RPMI8226 (cell line): ENCODE measurements at regions not wholly inside any gene's neighbourhood (a gene's known extent, or its start where the extent isn't known, plus 50 kb on each side); places are given as distances from the start of the nearest gene placed in this dataset.

Experiments used
- DNase-seq: peaks from one replicate; pipeline ENCODE4 v3.0.0-alpha.2; 2015

DNA sequence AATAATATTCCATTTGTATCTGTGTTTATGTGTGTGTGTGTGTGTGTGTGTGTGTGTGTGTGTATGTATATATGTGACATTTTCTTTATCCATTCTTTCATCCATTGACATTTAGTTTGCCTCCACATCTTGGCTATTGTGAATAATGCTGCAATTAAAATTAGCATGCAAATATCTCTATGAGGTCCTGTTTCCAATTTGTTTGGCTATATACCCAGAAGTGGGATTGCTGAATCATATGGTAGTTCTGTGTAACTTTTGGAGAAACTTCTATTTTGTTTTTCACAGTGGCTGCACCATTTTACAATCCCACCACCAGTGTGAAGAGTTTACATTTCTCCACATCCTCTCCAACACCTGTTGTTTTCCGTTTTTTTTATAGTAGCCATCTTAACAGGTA, 53.1 kb downstream of the CH25H start:
- DNase-seq: no peak

DNA sequence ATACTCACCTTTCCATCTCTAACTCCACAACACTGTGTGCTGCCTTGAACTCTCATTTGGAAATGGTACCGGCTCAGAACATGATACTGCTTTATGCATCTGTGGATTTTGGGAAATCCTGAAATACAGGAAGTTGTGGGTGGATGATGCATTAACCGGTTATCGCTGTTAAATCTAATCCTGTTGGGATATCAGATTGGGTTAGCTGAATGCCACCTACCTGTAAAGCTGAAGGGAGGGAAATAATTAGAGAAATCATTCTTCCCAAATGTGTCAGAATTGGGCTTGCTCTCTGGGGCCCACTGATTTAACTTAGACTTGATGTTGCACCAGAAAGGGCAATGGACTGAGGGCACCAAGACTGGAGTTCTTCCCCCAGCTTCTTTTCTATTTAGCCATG, 54.0 kb downstream of the CH25H start:
- DNase-seq: no peak

DNA sequence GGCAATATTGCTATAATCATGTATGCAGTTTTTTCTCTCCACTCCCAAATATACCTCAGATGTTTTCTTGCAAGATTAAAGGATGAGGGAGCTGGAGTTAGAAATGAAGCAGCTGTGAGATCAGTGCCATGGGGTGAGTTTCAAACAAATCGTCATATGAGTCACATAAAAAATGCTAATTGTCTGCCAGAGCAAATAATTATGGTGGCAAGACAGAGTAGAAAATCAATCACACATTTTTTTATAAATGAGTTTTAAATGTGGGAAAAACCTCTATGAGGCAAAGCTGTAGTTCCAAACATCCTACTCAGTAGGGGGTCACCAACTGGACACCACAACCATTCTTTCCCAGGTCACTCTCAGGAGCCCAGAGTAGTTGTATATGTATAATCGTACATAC, 55.3 kb downstream of the CH25H start:
- DNase-seq: no peak

DNA sequence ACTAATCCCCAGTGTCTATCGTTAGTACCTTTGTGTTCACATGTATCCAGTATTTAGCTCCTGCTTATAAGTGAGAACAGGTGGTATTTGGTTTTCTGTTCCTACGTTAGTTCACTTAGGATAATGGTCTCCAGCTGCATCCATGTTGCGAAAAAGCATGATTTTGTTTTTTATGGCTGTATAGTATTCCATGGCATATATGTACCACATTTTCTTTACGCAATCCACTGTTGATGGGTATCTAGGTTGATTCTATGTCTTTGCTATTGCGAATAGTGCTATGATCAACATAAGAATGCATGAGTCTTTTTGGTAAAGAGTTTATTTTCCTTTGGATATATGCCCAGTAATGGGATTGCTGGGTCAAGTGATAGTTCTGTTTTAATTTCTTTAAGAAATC, 59.1 kb downstream of the CH25H start:
- no peak for DNase-seq

DNA sequence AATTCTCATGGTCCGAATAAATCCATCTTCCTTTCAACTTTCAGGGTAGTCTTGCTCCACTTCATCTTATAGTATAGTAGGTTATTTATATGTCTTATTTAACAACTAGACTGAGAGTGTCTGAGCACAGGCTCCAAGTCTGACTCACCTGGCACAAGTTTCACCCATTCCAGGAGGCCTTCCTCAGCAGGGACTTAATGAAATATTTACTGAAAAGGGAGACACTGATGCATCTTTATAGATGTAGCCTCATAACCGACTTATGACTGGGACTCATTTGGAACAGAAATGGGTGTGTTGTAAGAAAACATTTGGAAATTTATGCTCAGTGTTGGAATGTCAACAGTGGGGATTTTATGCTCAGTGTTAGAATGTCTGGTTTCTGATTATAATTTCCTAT, 59.9 kb downstream of the CH25H start:
- no peak for DNase-seq

DNA sequence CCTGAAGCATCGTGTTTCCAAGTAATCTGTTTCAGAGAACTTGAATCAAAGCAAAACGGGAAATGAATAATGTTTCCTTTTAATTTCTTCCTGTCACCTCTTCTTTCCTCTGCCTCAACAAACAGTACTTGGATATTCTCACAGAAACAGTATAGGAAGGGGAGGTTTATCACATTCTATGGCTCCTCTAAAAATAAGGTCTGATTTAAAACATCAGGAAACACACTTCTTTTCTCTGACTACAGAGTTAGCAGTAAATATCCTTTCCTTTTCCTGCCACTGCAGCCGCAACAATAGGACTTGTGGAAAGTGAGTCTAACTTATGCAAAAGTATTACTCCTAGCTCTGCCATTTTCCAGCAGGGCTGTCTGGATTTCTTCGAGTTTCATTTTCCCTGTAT, 62.3 kb downstream of the CH25H start:
- no peak for DNase-seq

DNA sequence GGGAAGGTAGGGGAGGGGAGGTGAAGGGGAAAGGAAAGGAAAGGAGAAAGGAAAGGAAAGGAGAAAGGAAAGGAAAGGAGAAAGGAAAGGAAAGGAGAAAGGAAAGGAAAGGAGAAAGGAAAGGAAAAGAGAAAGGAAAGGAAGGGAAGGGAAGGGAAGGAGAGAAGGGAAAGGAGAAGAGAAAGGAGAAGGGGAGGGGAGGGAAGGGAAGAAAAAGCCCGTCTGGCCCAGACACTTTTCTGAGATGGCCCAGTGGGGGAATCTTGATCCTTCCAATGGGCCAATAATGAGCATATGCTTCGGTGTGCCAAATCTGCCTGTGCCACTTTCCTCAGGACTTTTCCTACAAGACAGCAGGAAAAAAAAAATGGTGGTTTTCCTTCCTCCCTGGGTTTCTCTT, 64.5 kb downstream of the CH25H start:
- no peak for DNase-seq

DNA sequence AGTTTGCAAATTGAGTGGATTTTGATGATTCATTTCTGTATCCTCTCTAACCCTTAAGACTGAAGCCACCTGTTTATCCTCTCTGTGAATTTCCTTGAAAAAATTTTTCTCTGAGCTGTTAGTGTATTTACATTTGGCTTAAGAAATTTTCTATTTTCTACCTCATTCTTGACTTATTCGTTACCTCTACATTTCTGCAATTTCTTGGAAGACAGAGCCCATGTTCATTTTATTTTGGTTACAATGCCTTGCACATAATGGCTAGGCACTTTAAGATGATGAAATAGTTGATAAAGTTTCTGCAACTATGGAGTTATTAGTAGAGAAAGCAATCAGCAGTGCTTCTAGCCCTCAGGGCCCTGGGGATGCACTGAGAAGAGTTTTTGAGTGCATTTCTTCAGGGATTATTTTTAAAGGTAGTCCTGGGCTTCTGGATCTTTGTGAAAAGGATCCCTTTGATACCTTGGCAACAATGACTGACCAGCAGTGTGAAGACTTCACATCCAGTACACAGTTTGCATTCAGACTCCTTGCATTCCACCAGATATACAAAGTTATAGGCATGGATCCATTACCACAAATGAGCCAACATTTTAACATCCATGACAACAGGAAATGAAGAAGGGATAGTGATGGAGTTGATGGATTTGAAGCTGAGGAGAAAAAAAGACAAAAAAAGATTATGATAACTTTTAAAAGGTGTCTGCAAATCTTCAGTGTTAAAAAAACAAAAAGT, 68.2 kb downstream of the CH25H start:
- no peak for DNase-seq

DNA sequence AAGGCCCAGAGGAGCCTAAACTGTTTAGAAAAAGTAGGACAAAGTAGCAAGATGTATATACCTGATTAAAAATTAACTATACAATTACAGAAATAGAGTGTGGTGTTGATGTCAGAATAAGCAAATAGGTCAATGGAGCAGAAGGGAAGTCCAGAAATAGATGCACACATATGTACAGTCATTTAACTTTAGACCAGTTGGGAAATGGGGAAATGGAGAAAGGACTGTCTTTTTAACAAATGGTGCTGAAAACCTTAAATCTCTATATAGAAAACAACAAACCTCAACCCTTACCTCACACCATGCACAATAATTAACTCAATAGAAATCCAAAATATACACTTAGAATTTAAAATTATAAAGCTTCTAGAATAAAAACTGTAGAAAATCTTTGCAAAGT, 72.2 kb downstream of the CH25H start:
- DNase-seq: no peak

DNA sequence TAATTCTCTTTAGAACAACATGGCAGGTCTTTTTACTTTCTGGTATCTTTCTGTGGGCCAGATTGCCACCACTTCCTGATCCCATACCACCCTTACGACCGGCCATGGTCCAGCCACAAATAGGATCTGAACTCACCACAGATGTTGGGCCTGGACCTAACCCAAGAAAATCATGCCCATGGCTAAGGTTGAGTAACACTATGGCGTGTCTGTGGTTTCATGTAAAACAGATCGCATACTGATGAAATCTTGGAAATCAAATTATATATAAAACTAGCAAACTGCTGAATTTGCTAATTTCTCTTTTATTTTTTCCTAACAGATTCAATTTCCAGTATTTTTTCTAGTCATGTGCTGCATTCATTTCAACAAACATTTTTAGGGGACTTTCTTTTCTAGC, 77.2 kb downstream of the CH25H start:
- DNase-seq: no peak

DNA sequence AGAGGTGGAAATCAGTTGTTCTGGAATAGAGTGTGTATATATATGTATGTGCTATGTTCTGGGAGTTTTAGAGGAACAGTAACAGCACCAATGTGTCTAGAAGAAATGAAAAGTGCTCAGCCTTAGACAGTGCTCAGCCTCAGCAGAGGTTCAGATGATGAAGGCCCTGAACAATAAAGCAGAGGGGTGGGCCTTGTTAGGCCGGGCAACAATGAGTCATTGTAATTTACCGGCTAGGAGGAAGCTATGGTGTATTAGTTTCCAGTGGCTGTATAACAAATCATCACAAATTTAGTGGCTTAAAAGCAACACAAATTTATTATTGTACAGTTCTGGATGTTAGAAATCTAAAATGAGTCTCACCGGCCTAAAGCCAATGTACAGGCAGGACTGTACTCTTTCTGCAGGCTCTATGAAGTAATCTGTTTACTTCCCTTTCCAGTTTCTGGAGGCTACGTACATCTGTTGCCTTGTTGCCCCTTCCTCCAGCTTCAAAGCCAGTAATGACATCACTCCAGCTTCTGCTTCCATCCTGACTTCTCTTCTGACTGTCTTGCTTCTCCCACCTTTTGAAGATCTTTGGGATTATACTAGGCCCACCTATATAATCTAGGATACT, 84.6 kb downstream of the CH25H start:
- no peak for DNase-seq

DNA sequence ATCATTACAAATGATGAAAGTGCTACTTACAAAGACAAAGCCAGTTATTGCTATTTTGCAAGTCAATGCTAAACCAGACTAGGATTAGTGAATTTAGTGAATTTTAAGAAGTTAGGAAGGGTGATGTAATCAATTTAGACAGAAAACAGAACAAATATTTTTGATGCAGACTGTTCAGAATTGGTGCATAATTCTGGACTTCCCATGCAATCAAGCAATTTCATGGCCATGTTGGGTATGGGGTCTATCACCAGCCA, 85.4 kb downstream of the CH25H start:
- DNase-seq: no peak

DNA sequence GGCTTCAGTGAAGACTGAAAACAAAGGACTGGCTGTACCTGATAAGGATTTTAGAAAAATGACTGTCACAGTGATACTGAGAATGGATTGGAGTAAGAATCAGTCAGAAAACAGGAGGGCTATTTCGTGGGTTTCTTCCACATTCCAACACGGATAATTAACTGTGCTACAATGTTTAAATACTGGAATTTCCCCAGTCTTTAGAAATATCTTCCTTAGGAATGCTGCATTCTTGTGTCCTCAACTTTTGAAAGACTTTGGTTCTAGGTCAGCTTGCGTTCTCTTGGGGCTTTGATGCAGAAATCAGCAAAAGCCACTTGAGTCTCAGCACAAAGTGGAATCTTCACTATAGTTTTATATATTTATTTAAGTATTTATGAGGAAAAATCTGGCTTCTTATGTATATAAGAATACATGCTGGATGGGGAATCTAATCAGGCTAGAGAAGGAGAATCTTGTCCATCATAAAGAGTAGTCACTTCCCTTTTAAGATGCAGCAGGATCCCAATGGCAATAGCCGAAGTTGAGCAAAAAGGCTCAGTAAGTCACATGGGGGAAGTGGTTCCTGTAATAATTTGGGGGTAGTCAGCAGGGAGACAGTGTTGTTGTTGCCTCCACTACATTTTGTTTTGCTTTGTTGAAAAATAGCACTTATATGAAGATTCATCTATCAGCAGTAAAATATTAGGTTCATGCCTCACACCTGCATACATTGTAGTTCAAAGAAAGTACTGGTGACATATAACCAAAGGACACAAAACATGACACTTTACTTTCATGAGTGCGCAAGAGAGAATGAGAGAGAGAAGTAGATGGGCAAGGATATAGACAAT, 86.0 kb downstream of the CH25H start:
- no peak for DNase-seq

DNA sequence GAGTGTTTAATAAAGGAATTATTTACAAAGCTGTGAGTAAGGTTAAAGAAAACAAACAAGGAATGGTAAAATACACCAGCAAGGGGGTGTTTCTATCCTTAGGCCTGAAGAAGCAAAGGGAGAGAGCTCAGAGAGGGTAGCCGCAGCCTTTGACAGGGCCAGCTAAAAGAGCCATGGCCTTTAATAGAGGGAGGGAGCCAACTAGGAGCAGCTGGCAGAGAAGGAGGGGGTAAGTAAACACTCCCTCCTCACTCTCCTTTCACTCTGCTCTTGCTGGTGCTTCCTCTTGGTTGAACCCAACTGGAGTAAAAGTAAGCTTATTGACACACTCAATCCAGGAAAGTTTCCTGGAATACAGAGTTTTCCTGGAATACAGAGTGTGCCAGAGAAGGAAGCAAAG, 87.5 kb downstream of the CH25H start:
- no peak for DNase-seq

DNA sequence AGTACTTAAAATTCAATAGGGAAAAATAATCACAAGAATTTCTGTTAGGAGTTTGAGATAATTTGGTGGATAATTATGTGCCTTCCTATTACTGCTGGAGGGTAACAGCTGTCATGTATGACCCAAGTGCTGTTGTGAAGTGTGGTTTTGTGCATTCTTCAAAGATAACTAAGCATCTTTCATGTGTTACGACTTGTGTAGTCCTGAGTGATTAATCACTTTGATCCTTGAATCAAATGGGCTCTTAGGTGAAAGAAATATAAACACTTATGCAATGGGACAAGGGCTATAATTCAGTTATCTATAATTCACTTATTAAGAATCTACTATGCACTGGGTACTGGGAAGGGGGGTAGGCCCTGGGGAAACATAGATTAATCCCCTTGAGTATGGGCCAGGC, 89.0 kb downstream of the CH25H start:
- no peak for DNase-seq

DNA sequence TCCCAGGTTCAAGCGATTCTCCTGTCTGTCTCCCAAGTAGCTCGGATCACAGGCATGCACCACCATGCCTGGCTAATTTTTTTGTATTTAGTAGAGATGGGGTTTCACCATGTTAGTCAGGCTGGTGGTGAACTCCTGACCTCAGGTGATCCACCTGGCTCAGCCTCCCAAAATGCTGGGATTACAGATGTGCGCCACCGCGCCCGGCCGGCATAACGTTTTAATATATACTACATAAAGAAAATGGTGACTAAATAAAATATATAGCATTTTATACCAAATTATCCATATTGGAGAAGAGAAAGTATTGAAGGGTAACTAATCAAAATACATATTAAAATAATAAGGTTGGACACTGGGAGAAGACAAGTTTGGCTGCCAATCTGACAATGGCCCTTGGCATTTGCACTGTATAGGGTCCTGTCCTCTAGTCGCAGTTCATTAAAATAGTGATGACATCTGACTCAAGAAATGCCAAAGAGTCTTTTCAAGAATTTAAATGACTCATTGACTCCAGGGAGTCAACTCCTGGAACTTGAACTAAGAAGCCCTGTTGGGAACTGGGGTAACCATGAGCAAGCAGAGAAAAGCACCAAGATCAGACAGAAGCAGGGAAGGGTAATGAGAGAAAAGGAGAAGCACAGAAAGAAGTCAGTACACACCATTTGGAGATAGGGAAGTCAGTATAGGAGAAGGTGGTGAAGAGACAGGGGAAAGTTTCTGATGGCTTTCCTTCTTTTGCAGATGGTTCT, 91.1 kb downstream of the CH25H start:
- DNase-seq: no peak

DNA sequence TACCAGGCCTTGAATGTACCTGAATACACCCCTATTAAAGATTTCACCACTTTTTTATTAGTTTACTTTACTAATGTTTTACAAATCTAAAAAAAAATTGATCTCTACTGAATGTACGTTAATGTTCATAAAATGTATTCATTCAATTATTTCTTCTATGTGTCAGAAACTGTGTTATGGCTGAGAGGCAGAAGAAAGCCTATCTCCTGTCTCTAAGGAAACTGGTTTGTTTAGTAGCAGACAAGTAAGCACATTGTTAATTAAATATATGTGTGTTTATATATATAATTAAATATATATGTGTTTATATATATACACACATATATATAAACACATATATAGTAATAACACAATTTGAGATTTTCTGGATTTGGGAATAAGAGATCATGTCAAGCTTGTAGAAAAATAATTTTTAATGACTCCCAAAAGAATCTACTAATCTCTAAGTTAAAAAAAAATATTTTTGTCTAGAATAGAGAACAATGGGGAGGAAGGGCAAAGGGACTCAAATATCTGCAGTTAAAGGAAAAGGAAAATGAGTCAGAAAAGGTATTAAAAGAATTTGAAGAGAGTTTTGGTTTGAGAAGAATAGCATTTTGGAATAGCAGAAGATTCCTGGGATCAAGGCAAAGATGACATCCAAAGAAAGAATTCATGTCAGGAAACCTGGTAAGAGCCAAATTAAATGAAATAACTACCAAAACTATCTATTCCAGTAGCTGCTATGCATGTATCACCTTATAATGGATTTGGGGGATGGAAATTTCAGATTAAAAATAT, 92.1 kb downstream of the CH25H start:
- no peak for DNase-seq

DNA sequence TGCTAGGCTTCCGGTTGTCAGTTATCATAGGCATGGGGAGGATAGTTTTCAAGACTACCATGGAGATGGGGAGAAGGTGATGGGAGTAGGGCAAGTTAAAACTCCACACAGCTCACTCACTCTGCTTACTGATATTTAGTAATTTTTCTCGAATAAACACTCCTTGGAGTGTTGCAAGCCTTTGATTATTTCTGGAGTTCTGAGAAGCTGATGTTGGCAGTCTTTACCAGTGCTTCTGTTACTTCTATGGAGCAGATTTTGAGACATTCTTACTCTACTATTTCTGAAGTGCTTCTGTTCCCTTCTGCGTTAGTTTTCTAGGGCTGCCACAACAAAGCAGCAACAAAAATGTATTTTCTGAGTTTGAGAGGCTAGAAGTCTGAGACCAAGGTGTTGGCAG, 104.4 kb downstream of the CH25H start:
- no peak for DNase-seq

DNA sequence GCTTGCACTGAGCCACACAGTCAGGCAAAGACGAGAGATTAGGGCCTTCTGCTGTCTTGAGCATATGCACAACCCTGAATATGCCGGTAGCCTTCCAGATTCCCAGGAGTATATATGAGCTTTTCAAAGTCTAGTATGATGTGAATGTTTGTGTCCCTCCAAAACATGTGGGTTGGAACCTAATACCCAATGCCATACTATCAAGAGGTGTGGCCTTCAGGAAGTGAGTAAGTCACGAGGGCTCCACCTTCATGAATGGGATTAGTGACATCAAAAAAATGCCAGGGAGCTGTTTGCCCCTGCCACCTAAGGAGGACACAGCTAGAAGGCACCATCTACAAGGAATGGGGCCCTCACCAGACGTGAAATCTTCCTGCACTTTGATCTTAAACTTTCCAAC, 105.2 kb downstream of the CH25H start:
- DNase-seq: no peak

DNA sequence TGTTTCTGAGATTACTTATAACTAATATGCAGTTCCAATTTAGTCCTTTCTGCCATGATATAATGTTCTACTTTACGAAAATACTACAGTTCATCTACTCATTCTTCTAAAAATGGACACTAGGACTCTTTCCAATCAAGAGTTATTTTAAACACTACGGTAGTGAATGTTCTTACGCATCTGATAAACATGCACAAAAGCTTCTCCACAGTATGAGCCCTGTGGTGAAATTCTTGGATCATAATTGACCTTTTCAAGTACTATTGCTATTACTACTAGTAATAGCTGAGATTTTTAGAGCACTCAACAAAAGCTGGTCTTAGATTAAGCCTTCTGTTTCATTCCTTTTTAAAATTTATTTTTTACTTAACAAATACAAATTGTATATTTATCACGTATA, 106.4 kb downstream of the CH25H start:
- DNase-seq: no peak

DNA sequence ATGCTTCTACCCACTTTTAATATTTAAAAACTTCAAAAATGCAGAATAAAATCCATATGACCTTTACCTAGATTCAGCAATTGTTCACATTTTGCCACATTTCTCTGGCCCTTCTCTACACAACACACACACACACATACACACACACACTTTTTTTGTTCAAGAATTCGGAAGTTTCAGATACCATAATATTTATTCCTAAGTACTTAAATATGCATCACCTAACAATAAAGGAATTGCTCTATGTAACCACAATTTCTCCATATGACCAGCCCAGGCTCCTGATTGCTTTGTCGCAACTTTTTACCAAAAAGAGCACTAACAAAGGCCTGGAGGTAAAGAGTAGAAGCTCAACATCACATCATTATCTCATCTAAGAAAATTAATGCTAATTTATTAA, 106.6 kb downstream of the FAS start:
- DNase-seq: no peak

DNA sequence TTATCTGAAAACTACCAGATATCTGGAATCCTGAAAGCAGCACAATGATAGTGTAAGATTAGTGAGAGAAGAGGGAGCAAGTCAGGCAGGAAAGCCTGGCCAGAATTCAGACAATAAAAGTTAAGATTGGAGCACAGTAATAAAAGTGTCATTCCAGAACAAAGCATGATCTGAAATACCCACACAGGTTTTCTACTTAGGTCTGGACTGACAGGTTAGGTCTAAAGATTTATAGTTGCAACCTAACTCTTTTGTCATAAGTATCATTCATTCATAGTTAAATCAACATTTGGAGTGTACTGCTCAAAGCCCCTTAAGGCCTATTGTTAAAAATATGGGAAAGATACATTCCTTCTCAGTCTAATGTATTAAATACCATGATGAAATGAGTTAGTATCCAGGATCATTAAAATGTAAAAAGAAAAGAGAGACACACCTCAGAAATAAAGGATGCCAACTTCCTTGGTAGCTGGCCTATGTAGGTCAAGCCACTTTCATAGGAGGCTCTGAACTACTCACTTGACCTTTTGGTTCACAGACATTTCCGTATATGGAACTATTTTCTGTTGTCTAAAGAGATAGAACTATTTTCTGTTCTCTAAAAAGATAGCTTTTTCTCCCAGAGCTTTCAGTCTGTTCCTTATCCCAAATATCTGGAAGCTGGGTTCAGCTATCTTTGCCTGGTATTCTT, 105.2 kb downstream of the FAS start:
- no peak for DNase-seq
